ENCODE measurements at regions not wholly inside any gene's neighbourhood (a gene's known extent, or its start where the extent isn't known, plus 50 kb on each side); places are given as distances from the start of the nearest gene placed in this dataset.
"Not testable (repeated sequence)": the region's sequence is repeated elsewhere in the genome, so short reads cannot be mapped to it uniquely, and the experiment has no call there.

DNA sequence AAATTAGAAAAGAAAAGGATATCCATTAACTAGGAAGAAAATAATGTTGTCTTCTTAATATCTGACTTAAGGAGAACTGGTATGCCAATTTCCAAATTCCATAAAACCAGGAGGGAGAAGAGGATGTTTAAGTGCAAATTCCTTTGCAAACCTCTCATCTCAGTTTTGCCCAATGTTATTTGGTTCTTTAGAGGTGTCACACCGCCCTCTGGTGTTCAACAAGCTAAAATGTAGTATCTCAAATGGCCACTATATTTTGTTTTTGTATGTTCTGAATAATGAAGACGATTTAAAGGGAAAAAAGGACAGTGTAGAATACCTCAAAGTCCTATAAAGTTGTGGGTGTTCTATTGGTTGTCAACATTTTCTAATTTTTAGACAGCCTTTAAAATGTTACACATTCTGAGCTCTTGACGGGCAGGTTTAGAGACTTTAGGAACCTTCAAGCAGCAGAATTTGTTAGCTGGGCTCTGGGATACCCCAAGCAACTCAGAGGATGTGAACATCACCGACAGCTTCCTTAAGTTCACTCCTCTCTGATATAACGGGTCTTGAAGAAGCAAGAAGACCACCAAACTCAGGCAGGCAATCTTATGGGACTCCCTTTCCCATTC lies 458.3 kb downstream of the MFSD1 start:
- no peaks in the 10 kb centered on the region for H3K4me1 Mint-ChIP-seq
- no peaks in the 10 kb centered on the region for H3K27me3 Mint-ChIP-seq
- no peaks in the 10 kb centered on the region for H3K9me3 Mint-ChIP-seq
- ATAC-seq (replicated peaks; ENCODE audit: extremely low read depth, poor library complexity, severe bottlenecking) (no peak), DNase-seq (ENCODE audit: low spot score in 2 of 2) (no peak)
- no peaks in the 10 kb centered on the region for H3K36me3 Mint-ChIP-seq (ENCODE audit: insufficient read depth)
- no peak overlapping the region for H3K27ac Mint-ChIP-seq (ENCODE audit: low read depth)
- H3K4me3 Mint-ChIP-seq: no peak overlapping the region

DNA sequence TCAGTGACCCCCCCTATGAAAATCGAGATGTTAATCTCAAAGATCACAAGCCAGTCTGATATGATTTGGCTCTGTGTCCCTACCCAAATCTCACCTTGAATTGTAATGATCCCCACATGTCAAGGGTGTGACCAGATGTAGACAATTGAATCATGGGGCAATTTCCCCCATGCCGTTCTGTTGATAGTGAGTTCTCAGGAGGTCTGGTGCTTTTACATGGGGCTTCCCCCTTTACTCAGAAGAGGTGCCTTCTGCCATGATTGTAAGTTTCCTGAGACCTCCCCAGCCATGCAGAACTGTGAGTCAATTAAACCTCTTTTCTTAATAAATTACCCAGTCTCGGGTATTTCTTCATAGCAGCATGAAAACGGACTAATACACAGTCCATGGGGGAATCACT lies 459.5 kb downstream of the MFSD1 start:
- not testable (repeated sequence) for H3K27ac Mint-ChIP-seq (ENCODE audit: low read depth); H3K4me1 Mint-ChIP-seq; H3K4me3 Mint-ChIP-seq; H3K9me3 Mint-ChIP-seq; H3K27me3 Mint-ChIP-seq; DNase-seq (ENCODE audit: low spot score in 2 of 2); H3K36me3 Mint-ChIP-seq (ENCODE audit: insufficient read depth); ATAC-seq (replicated peaks; ENCODE audit: extremely low read depth, poor library complexity, severe bottlenecking)

DNA sequence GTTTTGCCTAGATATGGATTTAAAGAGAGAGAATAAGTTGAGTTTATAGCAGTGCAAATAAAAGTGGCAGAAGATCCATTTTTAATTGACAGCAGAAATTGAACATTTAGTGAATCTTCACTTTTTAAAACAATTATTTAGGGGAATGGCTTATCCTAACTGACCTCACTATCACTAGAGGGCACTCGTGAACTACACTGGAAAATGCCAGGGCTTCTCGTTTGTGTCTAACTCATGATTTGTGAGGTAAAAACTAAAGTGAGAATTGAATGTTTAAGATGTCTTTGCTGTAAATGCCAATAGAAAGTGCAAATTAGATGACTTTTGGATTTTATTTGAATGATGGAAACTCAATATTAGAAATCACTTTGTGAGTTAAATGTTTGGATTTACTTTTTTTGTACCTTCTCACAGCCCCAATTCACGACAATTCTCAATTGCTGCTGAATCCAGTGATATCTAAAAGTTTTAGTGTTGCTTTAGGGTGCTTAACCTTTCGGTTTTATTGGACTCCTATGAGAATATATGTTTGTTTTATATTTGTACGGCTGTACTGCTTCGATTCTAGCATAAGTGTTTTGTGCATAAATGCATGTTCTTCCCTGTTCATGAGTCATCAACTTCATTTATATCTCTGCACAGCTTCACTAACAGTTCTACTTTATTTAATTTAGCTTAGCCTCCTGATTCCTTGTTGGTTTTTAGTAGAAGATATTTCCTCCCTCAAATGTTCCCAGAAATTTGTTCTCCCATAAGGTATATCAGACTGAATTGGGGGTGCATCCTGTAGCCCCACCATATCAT lies 462.1 kb downstream of the MFSD1 start:
- Mint-ChIP-seq H3K9me3 (no peaks in the 10 kb centered on the region), H3K4me3 (no peak overlapping the region), H3K36me3 (ENCODE audit: insufficient read depth) (no peaks in the 10 kb centered on the region), H3K27ac (ENCODE audit: low read depth) (no peak overlapping the region), H3K27me3 (no peaks in the 10 kb centered on the region), H3K4me1 (no peaks in the 10 kb centered on the region)
- no peak for ATAC-seq (replicated peaks; ENCODE audit: extremely low read depth, poor library complexity, severe bottlenecking)
- DNase-seq (ENCODE audit: low spot score in 2 of 2): no peak

DNA sequence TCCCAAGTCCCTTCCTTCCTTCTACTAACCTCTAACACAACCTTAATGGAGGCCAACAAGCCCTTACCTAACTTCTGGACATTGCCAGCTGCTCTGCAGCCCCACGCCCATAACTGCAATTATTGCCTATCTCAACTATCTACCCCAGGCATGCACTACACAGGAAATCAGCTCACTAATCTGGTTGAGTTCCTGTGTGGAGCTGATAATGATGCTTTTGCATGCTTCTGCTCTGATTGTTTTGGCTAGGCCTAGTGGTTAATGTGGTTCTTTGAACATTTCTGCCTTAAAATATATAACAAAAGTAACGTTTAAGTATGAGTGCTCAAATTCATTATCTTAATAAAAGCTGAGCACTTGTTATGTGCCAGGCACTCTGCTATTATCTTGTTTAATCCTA lies 463.9 kb downstream of the MFSD1 start:
- Mint-ChIP-seq H3K4me1 (no peaks in the 10 kb centered on the region), H3K27me3 (no peaks in the 10 kb centered on the region), H3K9me3 (no peaks in the 10 kb centered on the region), H3K27ac (ENCODE audit: low read depth) (no peak overlapping the region), H3K36me3 (ENCODE audit: insufficient read depth) (no peaks in the 10 kb centered on the region), H3K4me3 (no peak overlapping the region)
- DNase-seq (ENCODE audit: low spot score in 2 of 2) (no peak), ATAC-seq (replicated peaks; ENCODE audit: extremely low read depth, poor library complexity, severe bottlenecking) (no peak)

DNA sequence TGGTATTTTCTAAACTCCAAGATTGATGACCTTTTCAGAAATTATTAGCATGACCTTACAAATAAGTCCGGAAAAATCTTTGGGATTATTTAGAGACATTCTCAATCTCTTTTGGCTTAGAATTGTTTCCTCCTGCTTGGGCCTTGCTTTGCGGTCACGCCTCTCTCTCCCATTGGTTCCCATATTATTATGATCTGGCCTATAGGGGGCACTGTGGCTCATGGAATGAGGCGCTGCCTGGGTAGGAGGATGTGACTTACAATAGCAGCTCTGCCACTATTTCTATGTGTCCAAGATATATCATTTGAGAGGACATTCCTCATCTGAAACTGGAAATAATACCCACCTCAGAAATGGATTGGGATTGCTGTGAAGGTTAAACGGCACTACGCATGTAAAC lies 464.9 kb downstream of the MFSD1 start:
- no peak overlapping the region for H3K27ac Mint-ChIP-seq (ENCODE audit: low read depth)
- no peak for ATAC-seq (replicated peaks; ENCODE audit: extremely low read depth, poor library complexity, severe bottlenecking)
- H3K4me3 Mint-ChIP-seq: no peak overlapping the region
- H3K36me3 Mint-ChIP-seq (ENCODE audit: insufficient read depth): no peaks in the 10 kb centered on the region
- H3K4me1 Mint-ChIP-seq: no peaks in the 10 kb centered on the region
- H3K27me3 Mint-ChIP-seq: no peaks in the 10 kb centered on the region
- no peaks in the 10 kb centered on the region for H3K9me3 Mint-ChIP-seq
- no peak for DNase-seq (ENCODE audit: low spot score in 2 of 2)

DNA sequence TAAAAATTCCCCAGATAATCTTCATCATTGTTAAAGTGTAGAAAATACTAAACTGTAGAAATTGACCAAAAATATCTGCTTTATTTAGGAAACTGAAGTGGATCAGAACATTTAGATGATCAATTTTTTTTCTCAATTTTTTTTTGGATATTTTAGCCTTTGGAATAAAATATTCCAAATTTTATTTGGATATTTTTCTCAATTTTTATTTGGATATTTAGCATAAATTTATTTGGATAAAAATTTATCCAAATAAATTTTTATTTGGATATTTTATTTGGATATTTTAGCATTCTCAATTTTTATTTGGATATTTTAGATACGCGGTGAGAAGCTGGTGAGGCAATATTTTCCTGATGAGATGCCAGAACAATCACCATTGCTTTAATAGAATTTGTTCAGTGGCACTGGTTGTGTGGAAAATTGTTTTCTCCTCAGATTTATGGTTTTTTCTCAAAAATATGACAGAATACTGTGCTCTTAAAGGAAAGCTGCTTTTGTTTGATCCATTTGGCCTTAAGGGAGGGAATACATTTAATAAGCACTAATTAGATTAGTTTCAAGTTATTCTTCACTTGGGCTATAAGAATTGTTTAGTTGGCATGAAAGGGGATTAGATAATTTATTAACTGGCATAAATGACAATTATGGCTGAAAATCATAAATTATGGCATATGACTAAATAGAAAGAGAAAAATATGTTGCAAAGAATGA lies 470.1 kb downstream of the MFSD1 start:
- no peaks in the 10 kb centered on the region for H3K36me3 Mint-ChIP-seq (ENCODE audit: insufficient read depth)
- no peak for ATAC-seq (replicated peaks; ENCODE audit: extremely low read depth, poor library complexity, severe bottlenecking)
- no peak overlapping the region for H3K4me3 Mint-ChIP-seq
- peaks cover 5% of the 10 kb centered on the region for H3K9me3 Mint-ChIP-seq
- no peaks in the 10 kb centered on the region for H3K4me1 Mint-ChIP-seq
- DNase-seq (ENCODE audit: low spot score in 2 of 2): no peak
- H3K27me3 Mint-ChIP-seq: no peaks in the 10 kb centered on the region
- H3K27ac Mint-ChIP-seq (ENCODE audit: low read depth): no peak overlapping the region

DNA sequence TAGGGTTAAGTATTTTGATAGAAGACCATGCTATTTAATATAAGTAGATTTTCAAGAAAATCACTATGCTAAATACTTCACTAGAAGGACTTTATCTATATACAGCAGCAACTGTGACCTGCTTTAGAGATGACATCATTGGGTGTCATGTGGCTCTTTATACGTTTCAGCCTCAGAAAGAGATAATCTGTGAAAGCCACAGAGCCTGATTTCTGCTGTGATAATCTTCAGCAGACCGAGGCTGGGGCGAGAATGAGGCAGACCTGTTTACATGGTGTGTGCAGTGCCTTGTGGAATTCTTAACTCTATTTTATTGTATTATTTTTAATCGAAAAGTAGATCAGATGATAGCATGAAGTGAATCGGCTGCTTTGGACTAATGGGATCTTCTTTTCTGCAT lies 471.2 kb downstream of the MFSD1 start:
- Mint-ChIP-seq H3K27me3 (no peaks in the 10 kb centered on the region), H3K4me1 (no peaks in the 10 kb centered on the region), H3K27ac (ENCODE audit: low read depth) (no peak overlapping the region), H3K36me3 (ENCODE audit: insufficient read depth) (no peaks in the 10 kb centered on the region), H3K4me3 (no peak overlapping the region), H3K9me3 (peaks cover 6% of the 10 kb centered on the region)
- ATAC-seq (replicated peaks; ENCODE audit: extremely low read depth, poor library complexity, severe bottlenecking) (no peak), DNase-seq (ENCODE audit: low spot score in 2 of 2) (no peak)

DNA sequence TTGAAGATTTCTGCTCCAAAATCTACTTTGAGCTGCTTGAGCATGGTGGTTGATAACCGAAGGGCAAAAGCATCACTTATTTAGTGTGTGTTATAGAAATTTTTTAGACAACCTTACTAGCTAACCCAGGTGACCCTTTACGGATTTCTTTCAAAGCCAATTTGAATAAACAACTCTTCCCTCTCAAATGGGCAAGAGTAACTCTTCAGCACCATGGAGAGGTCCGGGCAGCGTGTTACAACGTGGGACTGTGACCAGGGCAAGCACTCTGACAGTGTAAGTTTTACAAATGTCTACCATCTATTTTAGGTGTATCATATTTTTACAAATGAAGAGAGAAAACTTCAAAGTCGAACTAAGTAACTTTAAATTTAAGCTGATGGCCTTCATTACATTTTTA lies 471.8 kb downstream of the MFSD1 start:
- Mint-ChIP-seq H3K36me3 (ENCODE audit: insufficient read depth) (no peaks in the 10 kb centered on the region), H3K4me1 (no peaks in the 10 kb centered on the region), H3K27me3 (no peaks in the 10 kb centered on the region), H3K4me3 (no peak overlapping the region), H3K27ac (ENCODE audit: low read depth) (no peak overlapping the region), H3K9me3 (peaks cover 6% of the 10 kb centered on the region)
- DNase-seq (ENCODE audit: low spot score in 2 of 2) (no peak), ATAC-seq (replicated peaks; ENCODE audit: extremely low read depth, poor library complexity, severe bottlenecking) (no peak)

DNA sequence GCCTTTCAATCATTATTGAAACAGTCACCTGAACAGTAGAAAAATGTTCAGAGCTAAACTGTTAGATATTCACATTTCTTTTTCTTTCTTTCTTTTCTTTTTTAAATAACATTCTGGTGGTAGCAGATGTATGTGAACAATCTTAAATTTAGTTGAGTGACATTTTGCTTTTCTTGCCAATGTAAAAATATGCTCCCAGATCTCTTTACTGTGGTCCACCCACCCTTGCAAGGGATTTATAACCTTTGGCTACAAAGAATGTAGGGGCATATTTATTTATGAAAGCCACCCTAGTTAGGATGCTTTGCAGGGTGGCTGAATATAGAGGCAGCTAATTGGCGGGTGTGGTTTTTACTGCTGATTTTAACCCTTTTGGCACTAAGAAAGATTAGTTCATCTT lies 473.9 kb downstream of the MFSD1 start:
- DNase-seq (ENCODE audit: low spot score in 2 of 2) (no peak), ATAC-seq (replicated peaks; ENCODE audit: extremely low read depth, poor library complexity, severe bottlenecking) (no peak)
- H3K27me3 Mint-ChIP-seq: no peaks in the 10 kb centered on the region
- H3K9me3 Mint-ChIP-seq: peaks cover 11% of the 10 kb centered on the region
- H3K4me1 Mint-ChIP-seq: no peaks in the 10 kb centered on the region
- no peak overlapping the region for H3K27ac Mint-ChIP-seq (ENCODE audit: low read depth)
- no peaks in the 10 kb centered on the region for H3K36me3 Mint-ChIP-seq (ENCODE audit: insufficient read depth)
- H3K4me3 Mint-ChIP-seq: no peak overlapping the region

DNA sequence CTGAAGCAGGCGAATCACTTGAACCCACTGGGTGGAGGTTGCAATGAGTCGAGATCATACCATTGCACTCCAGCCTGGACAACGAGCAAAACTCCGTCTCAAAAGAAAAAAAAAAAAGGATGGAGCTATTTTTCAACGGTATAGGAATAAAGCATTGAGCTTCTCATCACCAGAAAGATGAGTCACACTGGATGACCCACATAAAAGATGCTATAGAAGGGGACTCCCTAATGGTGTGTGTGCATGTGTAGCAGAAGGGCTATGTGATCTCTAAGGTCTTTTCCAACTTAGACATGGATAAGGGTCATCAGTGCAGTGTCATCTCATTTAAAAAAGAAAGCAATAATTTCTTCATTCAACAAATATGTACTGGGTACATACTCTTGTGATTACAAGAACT lies 476.0 kb downstream of the MFSD1 start:
- no peak overlapping the region for H3K27ac Mint-ChIP-seq (ENCODE audit: low read depth)
- no peaks in the 10 kb centered on the region for H3K27me3 Mint-ChIP-seq
- no peaks in the 10 kb centered on the region for H3K36me3 Mint-ChIP-seq (ENCODE audit: insufficient read depth)
- peaks cover 11% of the 10 kb centered on the region for H3K9me3 Mint-ChIP-seq
- H3K4me1 Mint-ChIP-seq: no peaks in the 10 kb centered on the region
- DNase-seq (ENCODE audit: low spot score in 2 of 2) (no peak), ATAC-seq (replicated peaks; ENCODE audit: extremely low read depth, poor library complexity, severe bottlenecking) (no peak)
- H3K4me3 Mint-ChIP-seq: no peak overlapping the region

DNA sequence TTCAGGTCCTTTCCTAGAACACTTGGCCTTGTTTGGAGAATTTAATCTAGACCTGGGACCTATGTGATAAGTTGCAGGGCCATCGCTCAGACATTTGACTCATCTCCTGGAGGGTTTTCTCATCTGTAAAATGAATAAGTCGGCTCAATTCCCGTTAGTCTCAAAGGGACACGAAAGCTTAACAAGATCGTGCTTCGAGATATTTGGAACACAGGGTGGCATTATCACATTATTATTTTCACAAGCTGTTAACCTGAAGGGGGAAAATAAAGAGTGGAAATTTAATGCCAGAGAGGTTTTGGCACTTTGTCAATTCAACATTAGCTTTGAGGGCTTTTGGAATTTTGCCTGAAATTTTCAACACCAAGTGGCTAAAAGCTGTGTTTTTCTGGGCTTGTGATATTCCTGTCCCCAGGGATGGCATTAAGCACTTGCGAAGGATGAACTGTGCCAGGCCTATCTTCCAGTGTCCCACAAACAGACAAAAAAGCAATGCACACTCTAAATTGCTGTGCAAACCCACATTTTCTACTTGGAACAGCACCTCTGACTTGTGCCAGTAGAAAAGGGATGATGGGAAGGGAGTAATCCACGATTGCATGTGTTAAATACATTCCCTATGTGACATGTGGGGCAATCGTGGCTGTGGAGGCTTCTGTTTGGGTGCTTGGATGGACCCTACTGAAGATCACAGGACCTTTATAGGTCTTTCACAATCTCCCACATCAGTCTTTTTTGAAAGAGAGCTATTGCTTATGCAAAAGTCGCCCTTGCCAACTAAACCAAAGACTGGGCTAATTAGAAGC lies 478.7 kb downstream of the MFSD1 start:
- no peaks in the 10 kb centered on the region for H3K27me3 Mint-ChIP-seq
- H3K9me3 Mint-ChIP-seq: peaks cover 11% of the 10 kb centered on the region
- no peaks in the 10 kb centered on the region for H3K4me1 Mint-ChIP-seq
- H3K36me3 Mint-ChIP-seq (ENCODE audit: insufficient read depth): no peaks in the 10 kb centered on the region
- H3K4me3 Mint-ChIP-seq: no peak overlapping the region
- H3K27ac Mint-ChIP-seq (ENCODE audit: low read depth): no peak overlapping the region
- ATAC-seq (replicated peaks; ENCODE audit: extremely low read depth, poor library complexity, severe bottlenecking) (no peak), DNase-seq (ENCODE audit: low spot score in 2 of 2) (no peak)

DNA sequence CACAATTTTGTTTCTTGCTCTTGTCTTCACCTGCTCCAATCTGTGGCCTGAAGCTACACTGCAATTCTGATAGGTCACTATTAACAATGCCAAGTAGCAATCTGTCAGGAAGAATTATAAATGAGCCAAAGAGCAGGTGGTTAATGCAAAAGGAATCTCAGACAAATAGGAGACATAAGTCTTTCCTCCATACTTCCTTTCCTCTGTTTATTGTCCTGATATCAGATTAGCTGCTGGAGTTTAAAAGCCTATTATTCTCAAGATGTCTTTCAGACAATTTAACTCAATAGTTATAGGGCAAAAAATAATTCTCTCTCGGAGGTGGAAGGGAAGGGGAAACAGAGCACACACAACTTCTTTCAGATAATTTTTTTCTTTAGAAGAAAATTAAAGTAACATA lies 491.6 kb downstream of the MFSD1 start:
- peaks cover 5% of the 10 kb centered on the region for H3K9me3 Mint-ChIP-seq
- DNase-seq (ENCODE audit: low spot score in 2 of 2): no peak
- no peaks in the 10 kb centered on the region for H3K4me1 Mint-ChIP-seq
- no peaks in the 10 kb centered on the region for H3K36me3 Mint-ChIP-seq (ENCODE audit: insufficient read depth)
- H3K4me3 Mint-ChIP-seq: no peak overlapping the region
- no peak for ATAC-seq (replicated peaks; ENCODE audit: extremely low read depth, poor library complexity, severe bottlenecking)
- no peak overlapping the region for H3K27ac Mint-ChIP-seq (ENCODE audit: low read depth)
- no peaks in the 10 kb centered on the region for H3K27me3 Mint-ChIP-seq

Measured in central memory CD8-positive, alpha-beta T cell (primary cell).